Loucy (cell line): ENCODE measurements at regions not wholly inside any gene's neighbourhood (a gene's known extent, or its start where the extent isn't known, plus 50 kb on each side); places are given as distances from the start of the nearest gene placed in this dataset.

Experiments
- EZH2phosphoT487 ChIP-seq: fragments of 200-600 bp; IDR thresholded peaks from 2 replicates; pipeline ENCODE4 v1.6.1; 2018; ENCODE audit warnings: antibody characterized with exemption, mild to moderate bottlenecking, moderate library complexity, borderline replicate concordance
- TF ChIP-seq, protein P1 (sequence below): fragments of 200-600 bp; sonication (generic); conservative IDR thresholded peaks from 2 replicates; pipeline ENCODE4 v1.5.1; 2014; ENCODE audit warnings: mild to moderate bottlenecking, antibody characterized with exemption, low read length

- TF ChIP-seq, protein P1, sequence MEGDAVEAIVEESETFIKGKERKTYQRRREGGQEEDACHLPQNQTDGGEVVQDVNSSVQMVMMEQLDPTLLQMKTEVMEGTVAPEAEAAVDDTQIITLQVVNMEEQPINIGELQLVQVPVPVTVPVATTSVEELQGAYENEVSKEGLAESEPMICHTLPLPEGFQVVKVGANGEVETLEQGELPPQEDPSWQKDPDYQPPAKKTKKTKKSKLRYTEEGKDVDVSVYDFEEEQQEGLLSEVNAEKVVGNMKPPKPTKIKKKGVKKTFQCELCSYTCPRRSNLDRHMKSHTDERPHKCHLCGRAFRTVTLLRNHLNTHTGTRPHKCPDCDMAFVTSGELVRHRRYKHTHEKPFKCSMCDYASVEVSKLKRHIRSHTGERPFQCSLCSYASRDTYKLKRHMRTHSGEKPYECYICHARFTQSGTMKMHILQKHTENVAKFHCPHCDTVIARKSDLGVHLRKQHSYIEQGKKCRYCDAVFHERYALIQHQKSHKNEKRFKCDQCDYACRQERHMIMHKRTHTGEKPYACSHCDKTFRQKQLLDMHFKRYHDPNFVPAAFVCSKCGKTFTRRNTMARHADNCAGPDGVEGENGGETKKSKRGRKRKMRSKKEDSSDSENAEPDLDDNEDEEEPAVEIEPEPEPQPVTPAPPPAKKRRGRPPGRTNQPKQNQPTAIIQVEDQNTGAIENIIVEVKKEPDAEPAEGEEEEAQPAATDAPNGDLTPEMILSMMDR, result no peak
- no peak for TF ChIP-seq EZH2phosphoT487
Measured at GRCh38 chr6:37572334-37572733, 72.6 kb upstream of the CCDC167 start.
